GM21786 (cell line): ENCODE measurements at regions not wholly inside any gene's neighbourhood (a gene's known extent, or its start where the extent isn't known, plus 50 kb on each side); places are given as distances from the start of the nearest gene placed in this dataset.

Source experiments
- ATAC-seq: cut with Tn5 transposase; IDR thresholded peaks from one replicate; pipeline ENCODE4 v1.9.1; 2021; ENCODE audit not compliant: unreplicated experiment

- no peak for ATAC-seq
These were observed 288.5 kb downstream of the KBTBD8 start for GRCh38 chr3:67286586-67286985.

GRCh38 chr3:67288466-67289106 is 290.5 kb downstream of the KBTBD8 start:
- no peak for ATAC-seq

- ATAC-seq = no peak
These were observed 291.5 kb downstream of the KBTBD8 start for GRCh38 chr3:67289626-67290025.

GRCh38 chr3:67290438-67290837 is 292.3 kb downstream of the KBTBD8 start:
- ATAC-seq = peak; percentile 51

GRCh38 chr3:67291287-67292252 is 293.5 kb downstream of the KBTBD8 start:
- ATAC-seq = no peak

- ATAC-seq = no peak
These were observed 294.4 kb downstream of the KBTBD8 start for GRCh38 chr3:67292356-67293121.

- no peak for ATAC-seq
These were observed 296.2 kb downstream of the KBTBD8 start for GRCh38 chr3:67294341-67294740.

- ATAC-seq = no peak
These were observed 298.2 kb downstream of the KBTBD8 start for GRCh38 chr3:67296039-67296892.

- ATAC-seq = no peak
These were observed 299.8 kb downstream of the KBTBD8 start for GRCh38 chr3:67297715-67298475.

- no peak for ATAC-seq
These were observed 303.4 kb downstream of the KBTBD8 start for GRCh38 chr3:67301556-67301955.

GRCh38 chr3:67302489-67302888 is 304.4 kb downstream of the KBTBD8 start:
- no peak for ATAC-seq

GRCh38 chr3:67305160-67305559 is 307.1 kb downstream of the KBTBD8 start:
- no peak for ATAC-seq

GRCh38 chr3:67305922-67306321 is 307.8 kb downstream of the KBTBD8 start:
- no peak for ATAC-seq

- no peak for ATAC-seq
These were observed 313.3 kb downstream of the KBTBD8 start for GRCh38 chr3:67311440-67311839.

- ATAC-seq = no peak
These were observed 314.0 kb downstream of the KBTBD8 start for GRCh38 chr3:67312155-67312554.

- ATAC-seq = no peak
These were observed 320.1 kb downstream of the KBTBD8 start for GRCh38 chr3:67318162-67318561.

- ATAC-seq = no peak
These were observed 326.4 kb downstream of the KBTBD8 start for GRCh38 chr3:67324554-67324953.
